H9 (cell line): ENCODE measurements at regions not wholly inside any gene's neighbourhood (a gene's known extent, or its start where the extent isn't known, plus 50 kb on each side); places are given as distances from the start of the nearest gene placed in this dataset.

ENCODE experiments used
- DNase-seq: peaks from one replicate; pipeline ENCODE4 v3.0.0-alpha.2; 2017
- H2AFZ ChIP-seq: one replicate; pipeline ENCODE4 v1.6.1; 2013; ENCODE audit warnings: mild to moderate bottlenecking, low read length, control low read depth, moderate library complexity
- H2AK5ac ChIP-seq: 2 replicates; pipeline ENCODE4 v1.6.1; 2013; ENCODE audit warnings: low read length, control low read depth, mixed read lengths; ENCODE audit not compliant: insufficient read length
- H2BK120ac ChIP-seq: one replicate; pipeline ENCODE4 v1.6.1; 2013; ENCODE audit warnings: low read depth, mild to moderate bottlenecking, low read length, control low read depth, inconsistent platforms; ENCODE audit not compliant: poor library complexity, severe bottlenecking
- H2BK12ac ChIP-seq: 2 replicates; pipeline ENCODE4 v1.6.1; 2013; ENCODE audit warnings: low read length, control low read depth, mixed read lengths, low read depth; ENCODE audit not compliant: insufficient read length
- H2BK15ac ChIP-seq: 2 replicates; pipeline ENCODE4 v1.6.1; 2013; ENCODE audit warnings: low read depth, low read length, control low read depth
- H2BK20ac ChIP-seq: one replicate; pipeline ENCODE4 v1.6.1; 2013; ENCODE audit warnings: low read depth, mild to moderate bottlenecking, low read length, control low read depth, inconsistent platforms; ENCODE audit not compliant: poor library complexity, severe bottlenecking
- H2BK5ac ChIP-seq: 2 replicates; pipeline ENCODE4 v1.6.1; 2013; ENCODE audit warnings: low read length, control low read depth, mixed read lengths; ENCODE audit not compliant: insufficient read length
- H3K14ac ChIP-seq: 2 replicates; pipeline ENCODE4 v1.6.1; 2013; ENCODE audit warnings: low read length, control low read depth; ENCODE audit not compliant: insufficient read depth
- H3K18ac ChIP-seq: 2 replicates; pipeline ENCODE4 v1.6.1; 2013; ENCODE audit warnings: low read depth, mild to moderate bottlenecking, mixed read lengths, low read length, control low read depth; ENCODE audit not compliant: insufficient read length
- H3K23ac ChIP-seq: 2 replicates; pipeline ENCODE4 v1.6.1; 2013; ENCODE audit warnings: low read length, control low read depth, mixed read lengths, low read depth; ENCODE audit not compliant: insufficient read length
- H3K23me2 ChIP-seq: 2 replicates; pipeline ENCODE4 v1.6.1; 2013; ENCODE audit warnings: low read depth, mild to moderate bottlenecking, mixed read lengths, low read length, control low read depth; ENCODE audit not compliant: insufficient read length, poor library complexity, severe bottlenecking
- H3K27ac ChIP-seq: 2 replicates; pipeline ENCODE4 v1.5.1; 2013; ENCODE audit warnings: low read length, control low read depth, mixed read lengths, low read depth; ENCODE audit not compliant: insufficient read length
- H3K27me3 ChIP-seq: 2 replicates; pipeline ENCODE4 v1.6.1; 2013; ENCODE audit warnings: low read length, control low read depth, inconsistent platforms; ENCODE audit not compliant: insufficient read depth
- H3K4ac ChIP-seq: 2 replicates; pipeline ENCODE4 v1.6.1; 2013; ENCODE audit warnings: low read depth, mild to moderate bottlenecking, control low read depth, inconsistent platforms, low read length, moderate library complexity
- H3K4me1 ChIP-seq: 2 replicates; pipeline ENCODE4 v1.6.1; 2013; ENCODE audit warnings: low read length, control low read depth, inconsistent platforms; ENCODE audit not compliant: insufficient read depth
- H3K4me2 ChIP-seq: 2 replicates; pipeline ENCODE4 v1.6.1; 2013; ENCODE audit warnings: low read length, control low read depth, mixed read lengths; ENCODE audit not compliant: insufficient read length, insufficient read depth
- H3K56ac ChIP-seq: 2 replicates; pipeline ENCODE4 v1.6.1; 2013; ENCODE audit warnings: low read depth, mild to moderate bottlenecking, mixed read lengths, low read length, control low read depth; ENCODE audit not compliant: insufficient read length
- H3K79me1 ChIP-seq: 2 replicates; pipeline ENCODE4 v1.6.1; 2013; ENCODE audit warnings: low read depth, mild to moderate bottlenecking, moderate library complexity, low read length, control low read depth, inconsistent platforms; ENCODE audit not compliant: insufficient read depth, poor library complexity, severe bottlenecking
- H3K79me2 ChIP-seq: 2 replicates; pipeline ENCODE4 v1.6.1; 2013; ENCODE audit warnings: low read length, control low read depth, inconsistent platforms; ENCODE audit not compliant: insufficient read depth
- H3K9ac ChIP-seq: 2 replicates; pipeline ENCODE4 v1.6.1; 2013; ENCODE audit warnings: low read length, control low read depth, mixed read lengths; ENCODE audit not compliant: insufficient read length; ENCODE audit errors: extremely low read depth
- H3K9me3 ChIP-seq: one replicate; pipeline ENCODE4 v1.6.1; 2013; ENCODE audit warnings: low read depth, low read length, inconsistent platforms; ENCODE audit not compliant: control insufficient read depth
- H3T11ph ChIP-seq: one replicate; pipeline ENCODE4 v1.6.1; 2013; ENCODE audit warnings: mild to moderate bottlenecking, low read length, control low read depth, inconsistent platforms
- H4K20me1 ChIP-seq: one replicate; pipeline ENCODE4 v1.6.1; 2013; ENCODE audit not compliant: control insufficient read depth, insufficient read length, insufficient read depth
- H4K5ac ChIP-seq: 2 replicates; pipeline ENCODE4 v1.6.1; 2013; ENCODE audit warnings: low read depth, mild to moderate bottlenecking, mixed read lengths, low read length, control low read depth; ENCODE audit not compliant: insufficient read length
- H4K8ac ChIP-seq: replicated peaks from 2 replicates; pipeline ENCODE4 v1.6.1; 2013; ENCODE audit warnings: low read length, control low read depth, mixed read lengths, low read depth; ENCODE audit not compliant: insufficient read length
- H4K91ac ChIP-seq: 2 replicates; pipeline ENCODE4 v1.6.1; 2013; ENCODE audit warnings: low read depth, mild to moderate bottlenecking, moderate library complexity, mixed read lengths, low read length, control low read depth; ENCODE audit not compliant: insufficient read length
- H3K27ac Mint-ChIP-seq, 3 experiments: 2 replicates in 2 of 3; 3 replicates in 1 of 3; pipeline ENCODE4 v1.8.0; 2020 to 2021; ENCODE audit warnings: mixed read lengths in 3 of 3, mild to moderate bottlenecking in 1 of 3, moderate library complexity in 1 of 3
- H3K27me3 Mint-ChIP-seq: 2 replicates; pipeline ENCODE4 v1.8.0; 2021; ENCODE audit warnings: low read depth, mild to moderate bottlenecking, moderate library complexity, mixed read lengths
- H3K36me3 Mint-ChIP-seq, 3 experiments: 2 replicates in 2 of 3; 3 replicates in 1 of 3; pipeline ENCODE4 v1.8.0; 2020 to 2021; ENCODE audit warnings: low read depth in 3 of 3, mixed read lengths in 3 of 3; ENCODE audit not compliant: insufficient read depth in 1 of 3
- H3K4me1 Mint-ChIP-seq, 2 experiments: 2 replicates each; pipeline ENCODE4 v1.8.0; 2020; ENCODE audit warnings: mixed read lengths in 2 of 2
- H3K4me3 Mint-ChIP-seq, 2 experiments: 2 replicates in 1 of 2; 3 replicates in 1 of 2; pipeline ENCODE4 v1.8.0; 2020 to 2021; ENCODE audit warnings: mild to moderate bottlenecking in 2 of 2, mixed read lengths in 2 of 2, moderate library complexity in 1 of 2
- H3K9me3 Mint-ChIP-seq, 2 experiments: 2 replicates in 1 of 2; 3 replicates in 1 of 2; pipeline ENCODE4 v1.8.0; 2020; ENCODE audit warnings: mild to moderate bottlenecking in 2 of 2, mixed read lengths in 2 of 2, moderate library complexity in 1 of 2
- CTCF ChIP-seq: fragments of 200-600 bp; sonication (generic); conservative IDR thresholded peaks from 3 replicates; pipeline ENCODE4 v1.8.0; 2021; ENCODE audit warnings: antibody characterized with exemption, mild to moderate bottlenecking
- WGBS: extraction: QIAGEN DNeasy Blood & Tissue Kit; methylation state at CpG from one replicate; pipeline ENCODE4 v1.1.7; 2013; ENCODE audit warnings: missing lambda C conversion rate, low lambda C conversion rate, mixed read lengths; ENCODE audit not compliant: insufficient read length; ENCODE audit errors: extremely low coverage; 5-methylcytosine and 5-hydroxymethylcytosine counted together

GRCh38 chr18:78677483-78678317, 301.9 kb upstream of the SALL3 start:
- no peaks in the 10 kb centered on the region for H3K79me1 ChIP-seq
- Mint-ChIP-seq H3K27me3 (peaks cover 1% of the 10 kb centered on the region), H3K9me3 (no peaks in the 10 kb centered on the region; a peak in 1 of 5 replicates), H3K27ac (no peak overlapping the region), H3K4me3 (no peak overlapping the region), H3K4me1 (peaks cover 1 to 5% of the 10 kb centered on the region in 2 experiments; a peak in 2 of 4 replicates), H3K36me3 (peaks cover 0 to 2% (median 0%) of the 10 kb centered on the region in 3 experiments; a peak in 2 of 7 replicates)
- no peak overlapping the region for H4K5ac ChIP-seq
- H4K20me1 ChIP-seq = no peaks in the 10 kb centered on the region
- no peaks in the 10 kb centered on the region for H3K9me3 ChIP-seq
- no peak for TF ChIP-seq CTCF
- DNase-seq = no peak
- H2BK20ac ChIP-seq = no peak overlapping the region
- H3K23me2 ChIP-seq = no peaks in the 10 kb centered on the region
- no peak overlapping the region for H3K9ac ChIP-seq
- peak overlapping the region; percentile 41; the same call in 1 of the 2 replicates for H3K14ac ChIP-seq
- H4K91ac ChIP-seq = no peak overlapping the region
- H3K4me1 ChIP-seq = no peaks in the 10 kb centered on the region
- no peak overlapping the region for H2BK120ac ChIP-seq
- no peak overlapping the region for H3K18ac ChIP-seq
- H3K56ac ChIP-seq = no peak overlapping the region
- H2AK5ac ChIP-seq = no peak overlapping the region
- H3K4ac ChIP-seq = no peak overlapping the region
- no CpG with 5 or more reads among the region's 25 CpGs for WGBS
- H3K4me2 ChIP-seq = no peak overlapping the region
- H3T11ph ChIP-seq = no peak overlapping the region
- H2BK12ac ChIP-seq = no peak overlapping the region
- no peak overlapping the region for H3K27ac ChIP-seq
- H3K27me3 ChIP-seq = no peaks in the 10 kb centered on the region
- no peak overlapping the region for H3K23ac ChIP-seq
- no peaks in the 10 kb centered on the region for H3K79me2 ChIP-seq
- H2AFZ ChIP-seq = no peak overlapping the region
- no peak overlapping the region for H2BK15ac ChIP-seq
- no peak overlapping the region for H4K8ac ChIP-seq
- H2BK5ac ChIP-seq = no peak overlapping the region
